ENCODE measurements at regions not wholly inside any gene's neighbourhood (a gene's known extent, or its start where the extent isn't known, plus 50 kb on each side); places are given as distances from the start of the nearest gene placed in this dataset.

- TF ChIP-seq EZH2 (IDR thresholded peaks at IDR 0.05; ENCODE audit: insufficient read depth, poor library complexity, severe bottlenecking) (no peak), EZH2phosphoT487 (IDR thresholded peaks at IDR 0.05; ENCODE audit: insufficient read depth, low read depth) (no peak)
Observed at GRCh38 chrX:26295425-26295824, 79.5 kb downstream of the MAGEB5 start.

Measured in GM23248 (cell line).